ENCODE measurements at regions not wholly inside any gene's neighbourhood (a gene's known extent, or its start where the extent isn't known, plus 50 kb on each side); places are given as distances from the start of the nearest gene placed in this dataset.

- H3K4me2 ChIP-seq, result no peak overlapping the region
- FAIRE-seq, result no peak
- CTCF ChIA-PET, result interaction anchor here (0.6 to 1.7 kb wide), 3 partner anchors 11 to 66 kb away, joined by 3 to 6 read pairs (median 4); no protein-coding TSS in a partner anchor
- no peaks in the 10 kb centered on the region for H3K4me1 ChIP-seq
- H3K9me3 ChIP-seq, result no peaks in the 10 kb centered on the region
- no peak overlapping the region for H3K27ac ChIP-seq
- no peak for ATAC-seq
- no peak for TF ChIP-seq ATOH8 (CRISPR knock-in tag; IDR thresholded peaks at IDR 0.05; ENCODE audit: low read depth)
- no peak for TF ChIP-seq CBX8 (IDR thresholded peaks at IDR 0.05)
- TF ChIP-seq FOSB (CRISPR knock-in tag; IDR thresholded peaks at IDR 0.05), result no peak
- no peak for TF ChIP-seq ZC3H11A (IDR thresholded peaks at IDR 0.05)
- DNase-seq (ENCODE audit: low read depth in 1 of 2, low spot score in 1 of 2), result no peak
- H3K4me3 ChIP-seq, result no peak overlapping the region
- 36% methylated on average over 1 of the region's 1 CpG for WGBS (ENCODE audit: missing lambda C conversion rate)
- POLR2A ChIA-PET, result no interaction called here
Measured at GRCh38 chr2:199572571-199572970, 114.8 kb upstream of the SATB2 start.

GRCh38 chr2:199570934-199571333 lies 113.2 kb upstream of the SATB2 start:
- H3K27ac ChIP-seq, result no peak overlapping the region
- ChIA-PET POLR2A (no interaction called here), CTCF (no interaction called here)
- ATAC-seq (no peak), FAIRE-seq (no peak), DNase-seq (ENCODE audit: low read depth in 1 of 2, low spot score in 1 of 2) (no peak)
- no peaks in the 10 kb centered on the region for H3K9me3 ChIP-seq
- no peak overlapping the region for H3K4me2 ChIP-seq
- 36% methylated on average over 2 of the region's 2 CpGs for WGBS (ENCODE audit: missing lambda C conversion rate)
- H3K4me1 ChIP-seq, result no peaks in the 10 kb centered on the region
- no peak overlapping the region for H3K4me3 ChIP-seq
- TF ChIP-seq ZNF302 (CRISPR knock-in tag; IDR thresholded peaks at IDR 0.05), result no peak

GRCh38 chr2:199569336-199569735 lies 111.6 kb upstream of the SATB2 start:
- ChIA-PET POLR2A (no interaction called here), CTCF (interaction anchor here (0.6 kb wide), 1 partner anchor 1249 kb away, joined by 3 read pairs; no protein-coding TSS in a partner anchor)
- no peak for ATAC-seq
- DNase-seq (ENCODE audit: low read depth in 1 of 2, low spot score in 1 of 2), result no peak
- Histone ChIP-seq H3K4me2 (no peak overlapping the region), H3K27ac (no peak overlapping the region), H3K4me1 (no peaks in the 10 kb centered on the region), H3K4me3 (no peak overlapping the region), H3K9me3 (no peaks in the 10 kb centered on the region)
- TF ChIP-seq RARB (CRISPR knock-in tag; IDR thresholded peaks at IDR 0.05), result no peak
- WGBS (ENCODE audit: missing lambda C conversion rate), result 3% methylated on average over 1 of the region's 1 CpG
- no peak for FAIRE-seq

GRCh38 chr2:199558156-199558555 lies 100.4 kb upstream of the SATB2 start:
- no peak for TF ChIP-seq HDAC2 (IDR thresholded peaks at IDR 0.05)
- no peak for TF ChIP-seq ATOH8 (CRISPR knock-in tag; IDR thresholded peaks at IDR 0.05; ENCODE audit: low read depth)
- TF ChIP-seq RFX5 (IDR thresholded peaks at IDR 0.05), result no peak
- no peak for TF ChIP-seq CHD4 (IDR thresholded peaks at IDR 0.05; ENCODE audit: borderline replicate concordance)
- TF ChIP-seq HOXB13 (CRISPR knock-in tag; IDR thresholded peaks at IDR 0.05; ENCODE audit: low read depth), result no peak
- no peak for TF ChIP-seq BHLHE40 (IDR thresholded peaks at IDR 0.05; ENCODE audit: low read depth, low read length)
- no peak for TF ChIP-seq RARB (CRISPR knock-in tag; IDR thresholded peaks at IDR 0.05)
- TF ChIP-seq RCOR1 (IDR thresholded peaks at IDR 0.05; ENCODE audit: low read depth, low read length), result no peak
- no peak for TF ChIP-seq USF2 (IDR thresholded peaks at IDR 0.05)
- TF ChIP-seq NR3C1 (IDR thresholded peaks at IDR 0.05), result no peak
- TF ChIP-seq MAFK (IDR thresholded peaks at IDR 0.05; ENCODE audit: partially characterized antibody), result no peak
- TF ChIP-seq E2F6 (IDR thresholded peaks at IDR 0.05; ENCODE audit: borderline replicate concordance, low read depth), result no peak
- TF ChIP-seq NFE2L2 (conservative IDR thresholded peaks at IDR 0.05; ENCODE audit: low read length), result no peak
- TF ChIP-seq KDM5A (IDR thresholded peaks at IDR 0.05), result no peak
- TF ChIP-seq CBX8 (IDR thresholded peaks at IDR 0.05), result no peak
- TF ChIP-seq ELK1 (IDR thresholded peaks at IDR 0.05; ENCODE audit: low read depth, low read length), result no peak
- TF ChIP-seq KDM1A (IDR thresholded peaks at IDR 0.05; ENCODE audit: low read depth), result no peak
- no peak for TF ChIP-seq ZFP36 (IDR thresholded peaks at IDR 0.05; ENCODE audit: borderline replicate concordance, partially characterized antibody)
- no peak for TF ChIP-seq HES2 (IDR thresholded peaks at IDR 0.05)
- DNase-seq (ENCODE audit: low read depth in 1 of 2, low spot score in 1 of 2) (no peak), ATAC-seq (no peak), FAIRE-seq (no peak)
- 67% methylated on average over 14 of the region's 14 CpGs for WGBS (ENCODE audit: missing lambda C conversion rate)
- no peak overlapping the region for H3K27ac ChIP-seq
- H3K4me2 ChIP-seq, result no peak overlapping the region
- POLR2A ChIA-PET, result no interaction called here
- CTCF ChIA-PET, result no interaction called here
- H3K4me3 ChIP-seq, result no peak overlapping the region
- H3K9me3 ChIP-seq, result no peaks in the 10 kb centered on the region
- no peaks in the 10 kb centered on the region for H3K4me1 ChIP-seq

Measured in A549 (cell line).